K562 (cell line): ENCODE measurements at regions not wholly inside any gene's neighbourhood (a gene's known extent, or its start where the extent isn't known, plus 50 kb on each side); places are given as distances from the start of the nearest gene placed in this dataset.

Experiments
- CHCHD3 ChIP-seq: fragments of 250-450 bp; sonication (Bioruptor Pico); IDR thresholded peaks from 2 replicates; pipeline ENCODE4 v2.1.2; 2022; ENCODE audit warnings: mild to moderate bottlenecking
- ESRRA ChIP-seq: fragments of 450-650 bp; IDR thresholded peaks from 2 replicates; pipeline ENCODE4 v1.6.1; 2014; ENCODE audit warnings: low read depth, mild to moderate bottlenecking, moderate library complexity, borderline replicate concordance
- GABPB2 ChIP-seq: fragments of 250-450 bp; sonication (Bioruptor Pico); conservative IDR thresholded peaks from 2 replicates; pipeline ENCODE4 v1.5.1; 2021; ENCODE audit warnings: mild to moderate bottlenecking
- MEF2D ChIP-seq: conservative IDR thresholded peaks from 2 replicates; pipeline ENCODE4 v1.6.1; 2016; ENCODE audit warnings: low read depth, missing genetic modification characterization, missing compliant biosample characterization
- MEIS2 ChIP-seq: fragments of 450-650 bp; IDR thresholded peaks from 2 replicates; pipeline ENCODE4 v1.6.1; 2014; ENCODE audit warnings: mild to moderate bottlenecking; ENCODE audit not compliant: partially characterized antibody
- RHOXF2B ChIP-seq: fragments of 250-450 bp; sonication (Bioruptor Pico); conservative IDR thresholded peaks from 2 replicates; pipeline ENCODE4 v1.5.1; 2021
- TBP ChIP-seq: optimal IDR thresholded peaks from 2 replicates; pipeline ENCODE3; 2011; ENCODE audit warnings: low read depth, low read length, improper control_type of control experiment
- ZSCAN32 ChIP-seq: fragments of 450-650 bp; formaldehyde crosslinking; IDR thresholded peaks from 2 replicates; pipeline ENCODE4 v1.4.0; 2020; ENCODE audit warnings: mild to moderate bottlenecking, moderate library complexity
- TF ChIP-seq, protein P1 (sequence below): fragments of 250-450 bp; sonication (Bioruptor Pico); IDR thresholded peaks from 2 replicates; pipeline ENCODE4 v1.4.0; 2020; ENCODE audit warnings: mild to moderate bottlenecking
- TF ChIP-seq, protein P2 (sequence below): fragments of 250-450 bp; sonication (Bioruptor Pico); IDR thresholded peaks from 2 replicates; pipeline ENCODE4 v1.8.0; 2022; ENCODE audit warnings: moderate library complexity, mild to moderate bottlenecking, inconsistent platforms
- TF ChIP-seq, protein P3 (sequence below): IDR thresholded peaks from 2 replicates; pipeline ENCODE4 v1.6.1; 2011; ENCODE audit not compliant: insufficient read length; ENCODE audit errors: extremely low read depth
- TF ChIP-seq, protein P4 (sequence below): fragments of 150-350 bp; IDR thresholded peaks from 2 replicates; pipeline ENCODE4 v1.6.1; 2014; ENCODE audit warnings: low read depth, mild to moderate bottlenecking, low read length, borderline replicate concordance
- TF ChIP-seq, protein P5 (sequence below): fragments of 450-650 bp; conservative IDR thresholded peaks from 2 replicates; pipeline ENCODE4 v1.6.1; 2016; ENCODE audit warnings: missing genetic modification characterization, low read depth, mild to moderate bottlenecking, missing compliant biosample characterization, moderate library complexity
- TF ChIP-seq, protein P6 (sequence below): fragments of 250-450 bp; sonication (Bioruptor Pico); IDR thresholded peaks from 2 replicates; pipeline ENCODE4 v1.9.0; 2021; ENCODE audit warnings: mild to moderate bottlenecking, inconsistent platforms
- TF ChIP-seq, protein P7 (sequence below): IDR thresholded peaks from 3 replicates; pipeline ENCODE4 v1.6.1; 2011; ENCODE audit warnings: borderline replicate concordance, mild to moderate bottlenecking, moderate library complexity; ENCODE audit not compliant: insufficient read length; ENCODE audit errors: extremely low read depth

DNA sequence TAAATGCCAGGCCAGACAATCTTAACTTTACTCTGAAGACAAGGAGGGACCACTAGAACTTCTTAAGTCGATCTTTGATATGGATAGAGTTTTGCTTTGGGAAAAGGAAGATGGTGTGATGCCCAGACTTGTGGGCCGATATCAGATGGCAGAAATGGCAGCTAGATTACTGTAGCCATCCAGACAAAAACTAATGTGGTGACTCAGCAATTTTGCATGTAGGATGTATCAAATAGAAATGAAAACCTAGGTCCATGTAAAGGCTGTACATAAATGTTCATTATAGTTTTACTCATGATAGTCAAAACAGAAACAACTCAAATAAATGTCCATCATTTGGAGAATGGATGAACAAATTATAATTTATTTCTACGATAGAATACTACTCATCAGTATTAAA is 121.5 kb downstream of the APIP start (continued):
- TF ChIP-seq, protein P1, sequence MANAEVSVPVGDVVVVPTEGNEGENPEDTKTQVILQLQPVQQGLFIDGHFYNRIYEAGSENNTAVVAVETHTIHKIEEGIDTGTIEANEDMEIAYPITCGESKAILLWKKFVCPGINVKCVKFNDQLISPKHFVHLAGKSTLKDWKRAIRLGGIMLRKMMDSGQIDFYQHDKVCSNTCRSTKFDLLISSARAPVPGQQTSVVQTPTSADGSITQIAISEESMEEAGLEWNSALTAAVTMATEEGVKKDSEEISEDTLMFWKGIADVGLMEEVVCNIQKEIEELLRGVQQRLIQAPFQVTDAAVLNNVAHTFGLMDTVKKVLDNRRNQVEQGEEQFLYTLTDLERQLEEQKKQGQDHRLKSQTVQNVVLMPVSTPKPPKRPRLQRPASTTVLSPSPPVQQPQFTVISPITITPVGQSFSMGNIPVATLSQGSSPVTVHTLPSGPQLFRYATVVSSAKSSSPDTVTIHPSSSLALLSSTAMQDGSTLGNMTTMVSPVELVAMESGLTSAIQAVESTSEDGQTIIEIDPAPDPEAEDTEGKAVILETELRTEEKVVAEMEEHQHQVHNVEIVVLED (CRISPR knock-in tag), result no peak
- TF ChIP-seq MEF2D, result no peak
- no peak for TF ChIP-seq TBP
- no peak for TF ChIP-seq GABPB2 (CRISPR knock-in tag)
- TF ChIP-seq CHCHD3, result no peak
- TF ChIP-seq, protein P2, sequence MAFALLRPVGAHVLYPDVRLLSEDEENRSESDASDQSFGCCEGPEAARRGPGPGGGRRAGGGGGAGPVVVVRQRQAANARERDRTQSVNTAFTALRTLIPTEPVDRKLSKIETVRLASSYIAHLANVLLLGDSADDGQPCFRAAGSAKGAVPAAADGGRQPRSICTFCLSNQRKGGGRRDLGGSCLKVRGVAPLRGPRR, result no peak
- TF ChIP-seq, protein P3, sequence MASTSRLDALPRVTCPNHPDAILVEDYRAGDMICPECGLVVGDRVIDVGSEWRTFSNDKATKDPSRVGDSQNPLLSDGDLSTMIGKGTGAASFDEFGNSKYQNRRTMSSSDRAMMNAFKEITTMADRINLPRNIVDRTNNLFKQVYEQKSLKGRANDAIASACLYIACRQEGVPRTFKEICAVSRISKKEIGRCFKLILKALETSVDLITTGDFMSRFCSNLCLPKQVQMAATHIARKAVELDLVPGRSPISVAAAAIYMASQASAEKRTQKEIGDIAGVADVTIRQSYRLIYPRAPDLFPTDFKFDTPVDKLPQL, result no peak
- TF ChIP-seq ZSCAN32 (CRISPR knock-in tag), result no peak
- TF ChIP-seq ESRRA, result no peak
- TF ChIP-seq, protein P4, sequence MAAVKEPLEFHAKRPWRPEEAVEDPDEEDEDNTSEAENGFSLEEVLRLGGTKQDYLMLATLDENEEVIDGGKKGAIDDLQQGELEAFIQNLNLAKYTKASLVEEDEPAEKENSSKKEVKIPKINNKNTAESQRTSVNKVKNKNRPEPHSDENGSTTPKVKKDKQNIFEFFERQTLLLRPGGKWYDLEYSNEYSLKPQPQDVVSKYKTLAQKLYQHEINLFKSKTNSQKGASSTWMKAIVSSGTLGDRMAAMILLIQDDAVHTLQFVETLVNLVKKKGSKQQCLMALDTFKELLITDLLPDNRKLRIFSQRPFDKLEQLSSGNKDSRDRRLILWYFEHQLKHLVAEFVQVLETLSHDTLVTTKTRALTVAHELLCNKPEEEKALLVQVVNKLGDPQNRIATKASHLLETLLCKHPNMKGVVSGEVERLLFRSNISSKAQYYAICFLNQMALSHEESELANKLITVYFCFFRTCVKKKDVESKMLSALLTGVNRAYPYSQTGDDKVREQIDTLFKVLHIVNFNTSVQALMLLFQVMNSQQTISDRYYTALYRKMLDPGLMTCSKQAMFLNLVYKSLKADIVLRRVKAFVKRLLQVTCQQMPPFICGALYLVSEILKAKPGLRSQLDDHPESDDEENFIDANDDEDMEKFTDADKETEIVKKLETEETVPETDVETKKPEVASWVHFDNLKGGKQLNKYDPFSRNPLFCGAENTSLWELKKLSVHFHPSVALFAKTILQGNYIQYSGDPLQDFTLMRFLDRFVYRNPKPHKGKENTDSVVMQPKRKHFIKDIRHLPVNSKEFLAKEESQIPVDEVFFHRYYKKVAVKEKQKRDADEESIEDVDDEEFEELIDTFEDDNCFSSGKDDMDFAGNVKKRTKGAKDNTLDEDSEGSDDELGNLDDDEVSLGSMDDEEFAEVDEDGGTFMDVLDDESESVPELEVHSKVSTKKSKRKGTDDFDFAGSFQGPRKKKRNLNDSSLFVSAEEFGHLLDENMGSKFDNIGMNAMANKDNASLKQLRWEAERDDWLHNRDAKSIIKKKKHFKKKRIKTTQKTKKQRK, result no peak
- TF ChIP-seq, protein P5, sequence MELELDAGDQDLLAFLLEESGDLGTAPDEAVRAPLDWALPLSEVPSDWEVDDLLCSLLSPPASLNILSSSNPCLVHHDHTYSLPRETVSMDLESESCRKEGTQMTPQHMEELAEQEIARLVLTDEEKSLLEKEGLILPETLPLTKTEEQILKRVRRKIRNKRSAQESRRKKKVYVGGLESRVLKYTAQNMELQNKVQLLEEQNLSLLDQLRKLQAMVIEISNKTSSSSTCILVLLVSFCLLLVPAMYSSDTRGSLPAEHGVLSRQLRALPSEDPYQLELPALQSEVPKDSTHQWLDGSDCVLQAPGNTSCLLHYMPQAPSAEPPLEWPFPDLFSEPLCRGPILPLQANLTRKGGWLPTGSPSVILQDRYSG (tag), result no peak
- no peak for TF ChIP-seq RHOXF2B (CRISPR knock-in tag)
- no peak for TF ChIP-seq MEIS2
- TF ChIP-seq, protein P6, sequence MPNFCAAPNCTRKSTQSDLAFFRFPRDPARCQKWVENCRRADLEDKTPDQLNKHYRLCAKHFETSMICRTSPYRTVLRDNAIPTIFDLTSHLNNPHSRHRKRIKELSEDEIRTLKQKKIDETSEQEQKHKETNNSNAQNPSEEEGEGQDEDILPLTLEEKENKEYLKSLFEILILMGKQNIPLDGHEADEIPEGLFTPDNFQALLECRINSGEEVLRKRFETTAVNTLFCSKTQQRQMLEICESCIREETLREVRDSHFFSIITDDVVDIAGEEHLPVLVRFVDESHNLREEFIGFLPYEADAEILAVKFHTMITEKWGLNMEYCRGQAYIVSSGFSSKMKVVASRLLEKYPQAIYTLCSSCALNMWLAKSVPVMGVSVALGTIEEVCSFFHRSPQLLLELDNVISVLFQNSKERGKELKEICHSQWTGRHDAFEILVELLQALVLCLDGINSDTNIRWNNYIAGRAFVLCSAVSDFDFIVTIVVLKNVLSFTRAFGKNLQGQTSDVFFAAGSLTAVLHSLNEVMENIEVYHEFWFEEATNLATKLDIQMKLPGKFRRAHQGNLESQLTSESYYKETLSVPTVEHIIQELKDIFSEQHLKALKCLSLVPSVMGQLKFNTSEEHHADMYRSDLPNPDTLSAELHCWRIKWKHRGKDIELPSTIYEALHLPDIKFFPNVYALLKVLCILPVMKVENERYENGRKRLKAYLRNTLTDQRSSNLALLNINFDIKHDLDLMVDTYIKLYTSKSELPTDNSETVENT (CRISPR knock-in tag), result no peak
- TF ChIP-seq, protein P7, sequence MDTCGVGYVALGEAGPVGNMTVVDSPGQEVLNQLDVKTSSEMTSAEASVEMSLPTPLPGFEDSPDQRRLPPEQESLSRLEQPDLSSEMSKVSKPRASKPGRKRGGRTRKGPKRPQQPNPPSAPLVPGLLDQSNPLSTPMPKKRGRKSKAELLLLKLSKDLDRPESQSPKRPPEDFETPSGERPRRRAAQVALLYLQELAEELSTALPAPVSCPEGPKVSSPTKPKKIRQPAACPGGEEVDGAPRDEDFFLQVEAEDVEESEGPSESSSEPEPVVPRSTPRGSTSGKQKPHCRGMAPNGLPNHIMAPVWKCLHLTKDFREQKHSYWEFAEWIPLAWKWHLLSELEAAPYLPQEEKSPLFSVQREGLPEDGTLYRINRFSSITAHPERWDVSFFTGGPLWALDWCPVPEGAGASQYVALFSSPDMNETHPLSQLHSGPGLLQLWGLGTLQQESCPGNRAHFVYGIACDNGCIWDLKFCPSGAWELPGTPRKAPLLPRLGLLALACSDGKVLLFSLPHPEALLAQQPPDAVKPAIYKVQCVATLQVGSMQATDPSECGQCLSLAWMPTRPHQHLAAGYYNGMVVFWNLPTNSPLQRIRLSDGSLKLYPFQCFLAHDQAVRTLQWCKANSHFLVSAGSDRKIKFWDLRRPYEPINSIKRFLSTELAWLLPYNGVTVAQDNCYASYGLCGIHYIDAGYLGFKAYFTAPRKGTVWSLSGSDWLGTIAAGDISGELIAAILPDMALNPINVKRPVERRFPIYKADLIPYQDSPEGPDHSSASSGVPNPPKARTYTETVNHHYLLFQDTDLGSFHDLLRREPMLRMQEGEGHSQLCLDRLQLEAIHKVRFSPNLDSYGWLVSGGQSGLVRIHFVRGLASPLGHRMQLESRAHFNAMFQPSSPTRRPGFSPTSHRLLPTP, result no peak
